ENCODE measurements at regions not wholly inside any gene's neighbourhood (a gene's known extent, or its start where the extent isn't known, plus 50 kb on each side); places are given as distances from the start of the nearest gene placed in this dataset.

GRCh38 chr12:105937009-105937408 lies 201.7 kb downstream of the NUAK1 start:
- Histone ChIP-seq H3K4me3 (no peak overlapping the region), H3K27me3 (replicated peaks) (no peaks in the 10 kb centered on the region), H3K27ac (no peak overlapping the region), H3K36me3 (no peaks in the 10 kb centered on the region), H3K9me3 (replicated peaks) (0 out of 2 replicates have a peak, but pooled peaks cover 3% of the 10 kb centered on the region), H3K4me1 (replicated peaks) (peaks cover 40% of the 10 kb centered on the region)
- DNase-seq (ENCODE audit: low read depth in 1 of 2, low spot score in 2 of 2): no peak

GRCh38 chr12:105939181-105939721 lies 199.5 kb downstream of the NUAK1 start:
- Histone ChIP-seq H3K27ac (no peak overlapping the region), H3K9me3 (replicated peaks) (0 out of 2 replicates have a peak, but pooled peaks cover 3% of the 10 kb centered on the region), H3K4me1 (replicated peaks) (peaks cover 28% of the 10 kb centered on the region), H3K4me3 (no peak overlapping the region), H3K36me3 (no peaks in the 10 kb centered on the region), H3K27me3 (replicated peaks) (no peaks in the 10 kb centered on the region)
- DNase-seq (ENCODE audit: low read depth in 1 of 2, low spot score in 2 of 2): no peak

- no peak overlapping the region for H3K27ac ChIP-seq
- H3K36me3 ChIP-seq: no peaks in the 10 kb centered on the region
- no peaks in the 10 kb centered on the region for H3K27me3 ChIP-seq (replicated peaks)
- no peak for DNase-seq (ENCODE audit: low read depth in 1 of 2, low spot score in 2 of 2)
- H3K4me1 ChIP-seq (replicated peaks): no peaks in the 10 kb centered on the region
- 0 out of 2 replicates have a peak, but pooled peaks cover 3% of the 10 kb centered on the region for H3K9me3 ChIP-seq (replicated peaks)
- H3K4me3 ChIP-seq: no peak overlapping the region
Measured at GRCh38 chr12:105942281-105942680, 196.5 kb downstream of the NUAK1 start.

- no peak overlapping the region for H3K4me3 ChIP-seq
- H3K36me3 ChIP-seq: no peaks in the 10 kb centered on the region
- no peak for DNase-seq (ENCODE audit: low read depth in 1 of 2, low spot score in 2 of 2)
- no peaks in the 10 kb centered on the region for H3K4me1 ChIP-seq (replicated peaks)
- no peak overlapping the region for H3K27ac ChIP-seq
- H3K9me3 ChIP-seq (replicated peaks): 0 out of 2 replicates have a peak, but pooled peaks cover 3% of the 10 kb centered on the region
- no peaks in the 10 kb centered on the region for H3K27me3 ChIP-seq (replicated peaks)
Measured at GRCh38 chr12:105943525-105943924, 195.2 kb downstream of the NUAK1 start.

GRCh38 chr12:105944628-105945027 lies 194.1 kb downstream of the NUAK1 start:
- Histone ChIP-seq H3K27me3 (replicated peaks) (no peaks in the 10 kb centered on the region), H3K36me3 (no peaks in the 10 kb centered on the region), H3K4me3 (no peak overlapping the region), H3K4me1 (replicated peaks) (no peaks in the 10 kb centered on the region), H3K9me3 (replicated peaks) (0 out of 2 replicates have a peak, but pooled peaks cover 3% of the 10 kb centered on the region), H3K27ac (no peak overlapping the region)
- no peak for DNase-seq (ENCODE audit: low read depth in 1 of 2, low spot score in 2 of 2)

GRCh38 chr12:105945880-105946279 lies 192.9 kb downstream of the NUAK1 start:
- Histone ChIP-seq H3K4me3 (no peak overlapping the region), H3K4me1 (replicated peaks) (no peaks in the 10 kb centered on the region), H3K27me3 (replicated peaks) (no peaks in the 10 kb centered on the region), H3K27ac (no peak overlapping the region), H3K36me3 (no peaks in the 10 kb centered on the region), H3K9me3 (replicated peaks) (0 out of 2 replicates have a peak, but pooled peaks cover 3% of the 10 kb centered on the region)
- DNase-seq (ENCODE audit: low read depth in 1 of 2, low spot score in 2 of 2): peak in 1 of 2 experiments; percentile 25

GRCh38 chr12:105946493-105946901 lies 192.3 kb downstream of the NUAK1 start:
- no peaks in the 10 kb centered on the region for H3K9me3 ChIP-seq (replicated peaks)
- H3K27ac ChIP-seq: no peak overlapping the region
- no peaks in the 10 kb centered on the region for H3K4me1 ChIP-seq (replicated peaks)
- no peak overlapping the region for H3K4me3 ChIP-seq
- H3K36me3 ChIP-seq: no peaks in the 10 kb centered on the region
- no peak for DNase-seq (ENCODE audit: low read depth in 1 of 2, low spot score in 2 of 2)
- no peaks in the 10 kb centered on the region for H3K27me3 ChIP-seq (replicated peaks)

GRCh38 chr12:105947906-105948305 lies 190.8 kb downstream of the NUAK1 start:
- H3K9me3 ChIP-seq (replicated peaks): no peaks in the 10 kb centered on the region
- no peaks in the 10 kb centered on the region for H3K36me3 ChIP-seq
- no peak overlapping the region for H3K27ac ChIP-seq
- H3K4me3 ChIP-seq: no peak overlapping the region
- H3K4me1 ChIP-seq (replicated peaks): no peaks in the 10 kb centered on the region
- DNase-seq (ENCODE audit: low read depth in 1 of 2, low spot score in 2 of 2): no peak
- H3K27me3 ChIP-seq (replicated peaks): no peaks in the 10 kb centered on the region

GRCh38 chr12:105948331-105948730 lies 190.4 kb downstream of the NUAK1 start:
- no peaks in the 10 kb centered on the region for H3K36me3 ChIP-seq
- H3K27ac ChIP-seq: no peak overlapping the region
- H3K9me3 ChIP-seq (replicated peaks): no peaks in the 10 kb centered on the region
- no peak overlapping the region for H3K4me3 ChIP-seq
- no peaks in the 10 kb centered on the region for H3K27me3 ChIP-seq (replicated peaks)
- no peak for DNase-seq (ENCODE audit: low read depth in 1 of 2, low spot score in 2 of 2)
- no peaks in the 10 kb centered on the region for H3K4me1 ChIP-seq (replicated peaks)

GRCh38 chr12:105949391-105949790 lies 189.4 kb downstream of the NUAK1 start:
- Histone ChIP-seq H3K9me3 (replicated peaks) (no peaks in the 10 kb centered on the region), H3K4me1 (replicated peaks) (no peaks in the 10 kb centered on the region), H3K27me3 (replicated peaks) (no peaks in the 10 kb centered on the region), H3K4me3 (no peak overlapping the region), H3K27ac (no peak overlapping the region), H3K36me3 (no peaks in the 10 kb centered on the region)
- DNase-seq (ENCODE audit: low read depth in 1 of 2, low spot score in 2 of 2): no peak

- Histone ChIP-seq H3K9me3 (replicated peaks) (no peaks in the 10 kb centered on the region), H3K36me3 (no peaks in the 10 kb centered on the region), H3K27me3 (replicated peaks) (no peaks in the 10 kb centered on the region), H3K4me3 (no peak overlapping the region), H3K27ac (no peak overlapping the region), H3K4me1 (replicated peaks) (no peaks in the 10 kb centered on the region)
- no peak for DNase-seq (ENCODE audit: low read depth in 1 of 2, low spot score in 2 of 2)
Measured at GRCh38 chr12:105951732-105952131, 187.0 kb downstream of the NUAK1 start.

- Histone ChIP-seq H3K27ac (no peak overlapping the region), H3K9me3 (replicated peaks) (no peaks in the 10 kb centered on the region), H3K4me1 (replicated peaks) (peaks cover 12% of the 10 kb centered on the region), H3K27me3 (replicated peaks) (no peaks in the 10 kb centered on the region), H3K36me3 (no peaks in the 10 kb centered on the region), H3K4me3 (no peak overlapping the region)
- no peak for DNase-seq (ENCODE audit: low read depth in 1 of 2, low spot score in 2 of 2)
Measured at GRCh38 chr12:105954951-105955931, 183.5 kb downstream of the NUAK1 start.

GRCh38 chr12:105955976-105956375 lies 182.8 kb downstream of the NUAK1 start:
- Histone ChIP-seq H3K27ac (no peak overlapping the region), H3K4me1 (replicated peaks) (peaks cover 19% of the 10 kb centered on the region), H3K36me3 (no peaks in the 10 kb centered on the region), H3K4me3 (no peak overlapping the region), H3K9me3 (replicated peaks) (no peaks in the 10 kb centered on the region), H3K27me3 (replicated peaks) (no peaks in the 10 kb centered on the region)
- no peak for DNase-seq (ENCODE audit: low read depth in 1 of 2, low spot score in 2 of 2)

Measured in SJSA1 (cell line).